Breast epithelium (tissue), 3 donors: ENCODE measurements at regions not wholly inside any gene's neighbourhood (a gene's known extent, or its start where the extent isn't known, plus 50 kb on each side); places are given as distances from the start of the nearest gene placed in this dataset.

Experiments
- POLR2A ChIP-seq: fragments of 450-650 bp; IDR thresholded peaks from one replicate; pipeline ENCODE4 v1.6.1; 2016; ENCODE audit warnings: antibody characterized with exemption, mild to moderate bottlenecking, moderate library complexity
- POLR2AphosphoS5 ChIP-seq, 3 donors: sonication (generic); formaldehyde crosslinking; IDR thresholded peaks; one replicate each; pipeline ENCODE4 v1.6.1; 2017; ENCODE audit warnings: antibody characterized with exemption in 3 of 3

- no peak for TF ChIP-seq POLR2A
- TF ChIP-seq POLR2AphosphoS5 (IDR thresholded peaks at IDR 0.05), result no peak
These were observed 105.0 kb upstream of the HDDC2 start for GRCh38 chr6:125406741-125407140.
